GM12892 (cell line): ENCODE measurements at regions not wholly inside any gene's neighbourhood (a gene's known extent, or its start where the extent isn't known, plus 50 kb on each side); places are given as distances from the start of the nearest gene placed in this dataset.

Experiments used
- DNase-seq: peaks from one replicate; pipeline ENCODE4 v3.0.0; 2011; ENCODE audit not compliant: insufficient read length
- FAIRE-seq: peaks from 2 replicates; lab custom pipeline; 2011; peaks lifted over from hg19 to GRCh38; lab: Jason Lieb, UNC
- POLR2A ChIP-seq: IDR thresholded peaks from 2 replicates; pipeline ENCODE4 v1.6.1; 2011; ENCODE audit warnings: low read depth, low read length, control low read depth
- POLR2AphosphoS5 ChIP-seq: IDR thresholded peaks from 2 replicates; pipeline ENCODE4 v1.6.1; 2011; ENCODE audit warnings: low read depth, low read length, control low read depth
- TAF1 ChIP-seq: IDR thresholded peaks from 2 replicates; pipeline ENCODE4 v1.6.1; 2011; ENCODE audit warnings: low read depth, mild to moderate bottlenecking, control low read depth, low read length, borderline replicate concordance

DNA sequence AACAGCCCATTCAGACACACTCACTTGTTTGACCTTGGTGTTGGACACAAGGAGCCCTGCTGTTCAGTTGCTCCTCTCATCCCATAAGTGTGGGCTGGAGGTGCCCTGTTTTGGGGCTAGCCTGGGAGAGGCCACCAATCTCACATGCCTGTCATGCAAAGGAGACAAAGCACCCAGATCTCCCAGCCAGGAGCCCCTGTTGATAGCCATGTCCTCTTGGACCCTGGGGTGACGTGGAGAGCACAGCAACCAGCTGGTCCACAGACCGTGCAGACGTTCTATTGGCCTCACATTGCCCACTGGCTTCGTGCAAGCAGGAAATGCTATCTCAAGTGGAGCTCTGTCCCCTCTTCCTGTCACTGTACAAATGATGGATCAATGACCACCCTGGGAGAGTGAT, 240.8 kb downstream of the RPS24 start:
- DNase-seq, result no peak
- FAIRE-seq, result no peak
- TF ChIP-seq POLR2AphosphoS5 (no peak), POLR2A (no peak)

DNA sequence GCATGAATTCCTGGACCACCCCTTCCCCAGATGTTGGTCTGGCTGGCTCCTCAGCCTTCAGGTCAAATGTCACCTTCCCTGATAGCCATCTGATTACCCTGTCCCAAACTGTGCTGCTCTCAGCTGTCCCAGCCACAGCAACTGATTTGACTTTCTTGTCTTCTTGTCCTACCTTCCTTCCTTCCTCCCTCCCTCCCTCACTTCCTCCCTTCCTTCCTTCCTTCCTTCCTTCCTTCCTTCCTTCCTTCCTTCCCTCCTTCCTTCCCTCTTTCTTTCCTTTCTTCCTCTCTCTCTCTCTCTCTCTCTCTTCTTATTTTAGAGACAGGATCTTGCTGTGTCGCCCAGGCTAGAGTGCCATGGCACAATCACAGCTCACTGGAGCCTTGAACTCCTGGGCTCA, 242.5 kb downstream of the RPS24 start:
- FAIRE-seq (no peak), DNase-seq (no peak)
- TF ChIP-seq TAF1 (no peak), POLR2A (no peak), POLR2AphosphoS5 (no peak)

DNA sequence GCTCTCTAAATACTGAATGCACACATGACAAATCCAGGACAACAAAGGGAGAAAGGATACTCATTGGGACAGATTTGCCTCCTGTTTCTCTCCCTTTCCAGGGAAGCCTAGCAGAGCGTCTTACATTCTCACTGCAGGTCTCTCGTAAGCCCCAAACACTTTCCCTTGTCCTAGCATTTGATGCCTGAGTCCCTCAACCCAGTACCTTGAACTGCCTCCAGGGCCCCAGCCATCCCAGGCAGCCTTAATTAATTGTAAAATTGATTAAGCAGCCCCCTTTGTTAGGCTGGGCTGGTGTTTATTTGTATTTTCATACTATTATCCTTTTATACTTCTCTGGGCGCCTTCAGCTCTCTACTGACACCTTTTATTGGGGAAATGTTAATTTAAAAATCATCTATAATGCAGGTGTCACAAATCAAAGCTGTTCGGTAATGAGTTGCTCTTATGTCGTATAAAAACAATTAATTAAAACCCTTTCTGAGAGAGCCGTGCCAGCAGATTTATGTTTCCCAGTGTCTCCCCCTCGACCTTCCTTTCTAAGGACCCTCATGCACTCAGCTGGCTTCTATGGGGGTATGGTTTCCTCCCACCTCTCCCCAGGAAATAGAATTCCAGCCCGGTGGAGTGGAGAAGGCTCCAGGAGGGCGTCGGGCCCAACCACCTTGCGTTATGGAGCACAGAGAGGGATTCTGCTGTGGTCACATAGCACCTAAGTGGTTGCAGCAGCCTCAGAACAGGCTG, 243.8 kb downstream of the RPS24 start:
- DNase-seq (no peak), FAIRE-seq (no peak)
- no peak for TF ChIP-seq POLR2A
- TF ChIP-seq TAF1, result no peak
- no peak for TF ChIP-seq POLR2AphosphoS5

DNA sequence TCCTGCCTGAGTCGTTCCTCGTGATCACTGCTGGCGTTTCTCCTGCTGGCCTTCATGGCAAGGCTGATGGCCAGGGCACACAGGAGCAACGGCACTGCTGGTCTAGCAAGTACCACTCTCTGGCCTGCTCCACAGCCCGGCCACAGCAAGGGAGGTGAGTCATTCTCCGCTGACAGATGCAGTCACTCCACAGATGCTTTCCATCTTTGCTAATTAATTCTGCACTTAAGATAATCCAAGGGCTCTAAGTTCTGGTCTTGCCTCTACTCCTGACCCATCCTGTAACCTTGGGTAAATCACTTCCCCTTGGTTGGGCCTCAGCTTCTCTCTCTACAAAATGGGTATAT, 244.4 kb downstream of the RPS24 start:
- FAIRE-seq, result no peak
- DNase-seq, result no peak
- TF ChIP-seq POLR2AphosphoS5 (no peak), TAF1 (no peak), POLR2A (no peak)

DNA sequence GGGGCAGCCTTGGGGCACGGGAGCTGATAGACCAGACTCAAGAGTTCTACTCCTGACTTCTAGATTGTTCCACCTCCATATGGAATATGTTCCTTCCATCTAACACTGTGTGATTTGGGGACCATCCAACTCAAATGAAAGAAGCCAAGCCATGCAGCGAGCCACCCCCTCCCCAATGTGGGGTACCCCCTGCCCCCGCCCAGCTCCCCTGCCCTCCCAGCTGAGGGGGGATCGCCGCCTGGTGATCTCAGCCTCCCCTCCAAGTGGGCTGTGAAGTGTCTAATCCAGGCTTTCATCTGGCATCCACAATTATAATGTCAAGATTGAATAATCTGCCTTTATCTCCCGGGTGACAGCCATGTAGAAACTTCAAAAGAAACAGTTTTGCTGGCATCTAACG, 246.1 kb downstream of the RPS24 start:
- DNase-seq, result no peak
- FAIRE-seq, result no peak
- no peak for TF ChIP-seq TAF1
- TF ChIP-seq POLR2A, result no peak
- TF ChIP-seq POLR2AphosphoS5, result no peak

DNA sequence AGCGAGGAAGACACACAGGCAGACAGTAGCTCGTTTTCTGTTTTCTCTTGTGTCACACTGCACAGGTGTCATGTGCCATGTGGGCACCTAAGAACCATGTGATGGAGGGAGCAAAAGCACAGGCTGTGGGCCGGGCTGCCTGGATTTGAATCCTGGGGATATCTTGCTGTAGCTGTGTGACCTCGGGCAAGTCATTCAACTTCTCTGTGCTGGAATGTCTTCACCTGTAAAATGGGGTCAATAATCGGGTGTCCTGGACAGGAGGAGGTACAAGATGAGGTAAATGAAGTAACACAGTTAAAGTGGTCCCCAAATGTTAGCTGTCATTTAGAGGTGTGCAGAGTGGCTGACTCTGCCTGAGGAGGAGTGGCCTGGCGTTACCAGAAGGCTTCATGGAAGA, 246.9 kb downstream of the RPS24 start:
- no peak for DNase-seq
- FAIRE-seq, result no peak
- TF ChIP-seq POLR2AphosphoS5 (no peak), POLR2A (no peak), TAF1 (no peak)

DNA sequence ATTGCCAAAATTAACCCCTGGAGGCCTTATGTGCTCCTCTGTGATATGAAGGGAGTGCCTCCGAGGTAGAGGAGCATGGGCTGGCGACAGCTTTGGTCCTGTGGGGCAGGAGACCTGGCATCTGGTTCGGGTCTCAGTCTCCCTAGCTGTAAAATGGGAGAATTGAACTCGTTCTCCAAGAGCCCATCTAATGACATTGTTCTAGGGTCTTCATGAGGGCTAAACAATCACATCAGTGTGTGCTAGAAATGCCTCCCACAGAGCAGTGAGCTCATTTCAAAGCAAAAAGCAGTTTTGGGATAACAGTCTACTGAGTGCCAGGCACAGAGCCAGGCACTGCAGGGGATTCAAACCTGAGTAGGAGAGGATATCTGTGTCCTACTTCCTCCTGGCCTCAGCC, 248.0 kb downstream of the RPS24 start:
- FAIRE-seq (no peak), DNase-seq (no peak)
- TF ChIP-seq POLR2AphosphoS5, result no peak
- TF ChIP-seq TAF1, result no peak
- no peak for TF ChIP-seq POLR2A

DNA sequence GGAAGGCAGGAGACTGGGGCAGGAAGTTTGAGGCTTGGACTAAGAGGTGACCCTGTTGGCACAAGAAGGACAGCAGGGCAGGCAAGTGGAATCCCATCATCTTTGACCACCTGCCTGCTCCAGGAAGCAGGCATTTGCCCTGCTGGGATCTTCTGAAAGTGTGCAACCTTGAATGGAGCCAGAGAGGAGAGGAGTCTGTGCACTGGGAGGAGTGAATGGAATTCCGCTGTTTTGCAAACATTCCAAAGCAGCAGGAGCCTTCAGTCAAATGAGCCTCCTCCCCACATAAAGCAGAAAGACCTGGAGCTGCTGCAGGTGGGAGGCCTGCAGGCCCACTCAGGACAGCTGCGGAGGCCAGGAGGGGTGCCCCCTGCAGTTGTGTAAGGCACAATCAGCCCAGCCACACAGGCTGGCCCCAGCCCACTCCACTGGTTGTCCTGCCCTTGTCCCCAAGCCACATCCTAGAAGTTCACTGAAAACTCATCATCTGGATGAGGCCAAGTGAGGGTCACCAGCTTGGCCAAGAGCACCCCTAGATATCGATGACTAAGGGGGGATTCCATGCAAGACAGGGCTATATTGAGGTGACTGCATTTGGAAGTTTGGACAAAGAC, 249.5 kb downstream of the RPS24 start:
- FAIRE-seq (no peak), DNase-seq (no peak)
- TF ChIP-seq TAF1, result no peak
- no peak for TF ChIP-seq POLR2A
- TF ChIP-seq POLR2AphosphoS5, result no peak

DNA sequence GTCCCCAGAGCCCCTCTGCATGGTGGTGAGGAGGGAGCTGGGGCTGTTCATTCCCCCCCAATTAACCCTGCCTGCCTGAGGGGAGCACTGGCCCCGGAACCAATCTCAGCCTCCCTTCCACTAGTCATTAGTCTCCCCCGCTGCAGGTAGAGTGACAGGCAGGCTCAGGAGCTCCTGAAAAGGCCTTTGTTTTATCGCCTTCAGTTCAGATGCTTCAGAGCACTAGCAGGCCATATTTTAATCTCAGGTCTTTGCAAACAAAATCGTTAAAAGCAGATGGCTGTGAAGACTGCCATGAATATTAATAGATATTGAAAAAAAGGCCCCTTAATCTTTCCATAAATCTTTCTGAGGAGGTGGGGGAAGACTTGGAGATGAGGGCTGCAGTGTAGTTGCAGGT, 250.7 kb downstream of the RPS24 start:
- DNase-seq (no peak), FAIRE-seq (no peak)
- TF ChIP-seq TAF1, result no peak

DNA sequence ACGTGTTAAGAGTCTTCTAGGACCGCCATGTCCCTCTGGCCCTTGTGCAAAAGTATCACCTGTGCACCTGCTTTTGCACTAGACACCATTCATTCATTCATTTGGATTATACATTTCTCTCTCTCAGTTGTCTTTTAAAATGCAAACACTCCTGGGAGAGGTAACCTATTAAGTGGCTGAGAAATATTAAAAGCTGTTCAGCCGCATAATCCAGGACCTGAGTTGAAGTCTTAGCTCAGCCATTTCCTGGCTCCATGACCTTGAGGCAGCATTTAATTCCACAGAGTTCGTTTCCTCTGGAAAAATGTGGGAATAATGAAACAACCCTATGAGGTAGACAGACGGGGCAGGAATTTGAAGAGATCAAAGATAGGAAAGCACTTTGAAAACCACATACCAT, 251.6 kb downstream of the RPS24 start:
- DNase-seq, result no peak
- TF ChIP-seq POLR2AphosphoS5, result no peak
- no peak for TF ChIP-seq POLR2A
- no peak for TF ChIP-seq TAF1
- FAIRE-seq, result no peak

DNA sequence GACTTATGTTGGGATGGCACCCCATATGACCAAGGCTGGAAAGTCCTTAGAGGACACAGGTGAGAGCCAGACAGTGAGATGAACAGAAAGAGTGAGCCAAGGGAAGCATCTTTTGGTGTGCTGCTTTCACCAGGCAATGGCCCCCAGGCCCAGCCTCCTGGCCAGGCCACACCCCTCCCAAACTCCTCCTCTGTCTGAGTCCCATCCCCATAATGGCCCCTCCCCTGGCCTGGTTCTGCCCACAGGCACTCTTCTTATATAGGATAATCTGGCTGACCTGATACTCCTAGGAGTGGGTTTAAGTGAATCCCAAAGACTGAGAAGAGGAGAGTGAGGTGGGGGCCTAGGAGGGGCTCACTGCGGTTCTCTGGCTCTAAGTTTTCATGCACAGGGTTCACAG, 252.5 kb downstream of the RPS24 start:
- DNase-seq (no peak), FAIRE-seq (no peak)
- TF ChIP-seq TAF1, result no peak
- no peak for TF ChIP-seq POLR2AphosphoS5
- no peak for TF ChIP-seq POLR2A

DNA sequence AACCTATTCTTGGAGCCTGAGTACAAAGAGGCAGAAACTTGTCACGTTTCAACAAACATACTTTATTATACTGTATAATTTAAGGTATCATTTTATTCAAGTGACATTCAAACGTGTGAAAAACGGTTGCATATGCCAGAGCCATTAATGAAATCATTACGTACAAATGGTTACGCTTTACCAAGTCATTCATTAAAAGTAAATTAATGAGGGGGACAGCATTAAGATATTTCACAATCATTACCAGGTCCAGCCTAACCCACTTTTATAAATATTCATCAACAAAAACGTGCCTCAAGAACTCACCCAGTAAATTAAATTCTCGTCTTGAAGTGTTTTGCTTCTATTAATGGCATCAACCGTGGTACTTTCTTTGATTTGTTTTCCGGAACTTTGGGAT, 253.0 kb downstream of the RPS24 start:
- TF ChIP-seq POLR2AphosphoS5 (no peak), POLR2A (no peak), TAF1 (no peak)
- DNase-seq, result no peak
- no peak for FAIRE-seq
